ENCODE measurements at regions not wholly inside any gene's neighbourhood (a gene's known extent, or its start where the extent isn't known, plus 50 kb on each side); places are given as distances from the start of the nearest gene placed in this dataset.

DNA sequence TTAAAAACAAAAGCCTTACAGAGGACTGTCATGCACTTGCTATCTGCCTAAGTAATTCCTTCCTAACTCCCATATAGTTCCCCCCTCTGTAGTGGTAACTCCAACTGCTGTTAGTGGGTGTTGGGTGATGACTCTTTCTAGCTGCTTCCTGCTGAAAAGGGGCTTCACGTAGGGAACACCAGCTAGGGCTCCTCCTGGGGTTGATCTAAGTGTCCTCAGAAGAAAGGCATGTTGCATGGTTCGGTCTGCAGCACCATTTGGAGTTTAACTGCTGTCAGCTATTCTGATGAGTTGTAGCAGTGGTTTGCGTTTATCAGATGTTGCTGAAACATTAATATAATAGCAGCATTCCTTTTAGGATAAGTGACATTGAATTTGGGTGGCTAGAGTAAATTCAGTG lies 281.9 kb upstream of the TUSC1 start:
- Histone ChIP-seq H3K4me2 (ENCODE audit: low read length) (no peak overlapping the region), H3K27me3 (ENCODE audit: control insufficient read depth, low read length) (no peaks in the 10 kb centered on the region), H3K27ac (ENCODE audit: low read depth, low read length) (no peak overlapping the region), H3K4me1 (ENCODE audit: control insufficient read depth, low read length) (no peaks in the 10 kb centered on the region), H3F3A (ENCODE audit: control insufficient read depth, insufficient read depth) (no peaks in the 10 kb centered on the region), H3K9me2 (replicated peaks; ENCODE audit: control insufficient read depth, low read length) (no peaks in the 10 kb centered on the region), H4K20me1 (ENCODE audit: control insufficient read depth, insufficient read depth, low read depth, low read length) (no peaks in the 10 kb centered on the region), H3K79me2 (ENCODE audit: control insufficient read depth, low read length) (no peaks in the 10 kb centered on the region), H3K4me3 (ENCODE audit: low read length) (no peak overlapping the region), H3K9me3 (ENCODE audit: control insufficient read depth, insufficient read depth, low read length) (no peaks in the 10 kb centered on the region), H3K36me3 (ENCODE audit: control insufficient read depth, low read length) (no peaks in the 10 kb centered on the region)
- TF ChIP-seq EZH2phosphoT487 (IDR thresholded peaks at IDR 0.05; ENCODE audit: borderline replicate concordance, low read length), result no peak
- TF ChIP-seq, protein P1, sequence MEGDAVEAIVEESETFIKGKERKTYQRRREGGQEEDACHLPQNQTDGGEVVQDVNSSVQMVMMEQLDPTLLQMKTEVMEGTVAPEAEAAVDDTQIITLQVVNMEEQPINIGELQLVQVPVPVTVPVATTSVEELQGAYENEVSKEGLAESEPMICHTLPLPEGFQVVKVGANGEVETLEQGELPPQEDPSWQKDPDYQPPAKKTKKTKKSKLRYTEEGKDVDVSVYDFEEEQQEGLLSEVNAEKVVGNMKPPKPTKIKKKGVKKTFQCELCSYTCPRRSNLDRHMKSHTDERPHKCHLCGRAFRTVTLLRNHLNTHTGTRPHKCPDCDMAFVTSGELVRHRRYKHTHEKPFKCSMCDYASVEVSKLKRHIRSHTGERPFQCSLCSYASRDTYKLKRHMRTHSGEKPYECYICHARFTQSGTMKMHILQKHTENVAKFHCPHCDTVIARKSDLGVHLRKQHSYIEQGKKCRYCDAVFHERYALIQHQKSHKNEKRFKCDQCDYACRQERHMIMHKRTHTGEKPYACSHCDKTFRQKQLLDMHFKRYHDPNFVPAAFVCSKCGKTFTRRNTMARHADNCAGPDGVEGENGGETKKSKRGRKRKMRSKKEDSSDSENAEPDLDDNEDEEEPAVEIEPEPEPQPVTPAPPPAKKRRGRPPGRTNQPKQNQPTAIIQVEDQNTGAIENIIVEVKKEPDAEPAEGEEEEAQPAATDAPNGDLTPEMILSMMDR (IDR thresholded peaks at IDR 0.05; ENCODE audit: low read depth, low read length, poor library complexity, severe bottlenecking), result no peak

DNA sequence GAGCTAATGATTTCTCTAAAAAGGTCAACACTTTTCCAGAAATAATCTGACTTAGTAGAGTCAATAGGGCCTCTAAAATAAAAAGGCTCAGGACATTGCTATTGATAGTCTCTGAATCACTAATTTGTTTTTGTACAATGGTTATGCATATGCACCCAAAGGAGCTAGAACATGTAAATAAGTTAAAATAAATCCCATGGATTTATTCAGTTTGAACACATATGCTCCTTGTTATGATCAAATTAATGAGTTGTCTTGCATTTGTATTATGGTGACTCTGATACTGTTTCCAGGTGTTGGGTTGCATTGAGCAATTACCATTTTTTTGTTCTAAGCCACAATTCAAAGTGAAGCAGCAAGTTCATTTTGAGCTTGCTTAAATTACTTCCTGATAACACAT lies 276.0 kb upstream of the TUSC1 start:
- no peaks in the 10 kb centered on the region for H3K9me2 ChIP-seq (replicated peaks; ENCODE audit: control insufficient read depth, low read length)
- no peaks in the 10 kb centered on the region for H4K20me1 ChIP-seq (ENCODE audit: control insufficient read depth, insufficient read depth, low read depth, low read length)
- H3K79me2 ChIP-seq (ENCODE audit: control insufficient read depth, low read length), result no peaks in the 10 kb centered on the region
- no peaks in the 10 kb centered on the region for H3K4me1 ChIP-seq (ENCODE audit: control insufficient read depth, low read length)
- no peak overlapping the region for H3K4me2 ChIP-seq (ENCODE audit: low read length)
- no peaks in the 10 kb centered on the region for H3F3A ChIP-seq (ENCODE audit: control insufficient read depth, insufficient read depth)
- H3K36me3 ChIP-seq (ENCODE audit: control insufficient read depth, low read length), result no peaks in the 10 kb centered on the region
- TF ChIP-seq EZH2phosphoT487 (IDR thresholded peaks at IDR 0.05; ENCODE audit: borderline replicate concordance, low read length), result no peak
- no peaks in the 10 kb centered on the region; the same call in 1 of the 2 replicates for H3K9me3 ChIP-seq (ENCODE audit: control insufficient read depth, insufficient read depth, low read length)
- H3K4me3 ChIP-seq (ENCODE audit: low read length), result no peak overlapping the region
- no peak overlapping the region for H3K27ac ChIP-seq (ENCODE audit: low read depth, low read length)
- H3K27me3 ChIP-seq (ENCODE audit: control insufficient read depth, low read length), result no peaks in the 10 kb centered on the region

DNA sequence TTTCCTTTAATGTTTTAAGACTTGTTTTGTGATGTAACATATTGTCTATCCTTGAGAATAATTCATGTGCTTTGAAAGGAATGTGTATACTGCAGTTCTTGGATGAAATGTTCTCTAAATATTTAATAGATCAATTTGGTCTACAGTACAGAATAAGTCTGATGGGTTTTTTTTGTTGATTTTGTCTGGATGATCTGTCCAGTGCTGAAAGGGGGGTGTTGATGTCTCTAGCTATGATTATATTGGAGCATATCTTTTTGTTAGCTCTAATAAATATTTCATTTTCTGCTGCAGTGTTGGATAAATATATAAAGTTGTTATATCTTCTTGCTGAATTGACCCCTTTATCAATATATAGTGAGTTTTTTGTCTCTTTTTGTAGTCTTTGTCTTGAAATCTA lies 269.9 kb upstream of the TUSC1 start:
- Histone ChIP-seq H3F3A (ENCODE audit: control insufficient read depth, insufficient read depth) (no peaks in the 10 kb centered on the region), H3K27me3 (ENCODE audit: control insufficient read depth, low read length) (no peaks in the 10 kb centered on the region), H3K27ac (ENCODE audit: low read depth, low read length) (no peak overlapping the region), H3K4me1 (ENCODE audit: control insufficient read depth, low read length) (no peaks in the 10 kb centered on the region), H4K20me1 (ENCODE audit: control insufficient read depth, insufficient read depth, low read depth, low read length) (no peaks in the 10 kb centered on the region), H3K4me3 (ENCODE audit: low read length) (no peak overlapping the region), H3K4me2 (ENCODE audit: low read length) (no peak overlapping the region), H3K36me3 (ENCODE audit: control insufficient read depth, low read length) (no peaks in the 10 kb centered on the region), H3K9me2 (replicated peaks; ENCODE audit: control insufficient read depth, low read length) (no peaks in the 10 kb centered on the region), H3K9me3 (ENCODE audit: control insufficient read depth, insufficient read depth, low read length) (no peaks in the 10 kb centered on the region; the same call in 1 of the 2 replicates), H3K79me2 (ENCODE audit: control insufficient read depth, low read length) (no peaks in the 10 kb centered on the region)
- TF ChIP-seq EZH2phosphoT487 (IDR thresholded peaks at IDR 0.05; ENCODE audit: borderline replicate concordance, low read length), result no peak
- TF ChIP-seq, protein P1 (IDR thresholded peaks at IDR 0.05; ENCODE audit: low read depth, low read length, poor library complexity, severe bottlenecking), result no peak

DNA sequence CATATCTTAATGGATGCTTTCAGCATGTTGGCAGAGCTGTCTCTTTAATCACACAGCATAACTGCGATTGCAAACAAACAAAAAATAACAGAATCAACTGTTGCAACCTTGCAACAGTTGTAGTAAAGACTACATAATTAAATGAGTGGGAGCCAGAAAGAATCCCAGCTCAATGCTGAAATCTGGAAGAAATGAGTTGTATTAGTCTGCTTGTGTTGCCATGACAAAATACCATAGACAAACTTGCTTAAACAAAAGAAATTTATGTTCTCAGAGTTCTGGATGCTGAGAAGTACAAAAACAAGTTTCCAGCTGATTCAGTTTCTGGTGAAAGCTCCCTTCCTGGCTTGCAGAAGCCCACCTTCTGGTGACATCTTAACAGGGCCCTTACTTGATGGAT lies 260.9 kb upstream of the TUSC1 start:
- no peaks in the 10 kb centered on the region for H3K9me3 ChIP-seq (ENCODE audit: control insufficient read depth, insufficient read depth, low read length)

More for the DNA sequence above, 260.9 kb upstream of the TUSC1 start:
- Histone ChIP-seq H3K4me2 (ENCODE audit: low read length) (no peak overlapping the region), H4K20me1 (ENCODE audit: control insufficient read depth, insufficient read depth, low read depth, low read length) (no peaks in the 10 kb centered on the region), H3K4me3 (ENCODE audit: low read length) (no peak overlapping the region), H3K4me1 (ENCODE audit: control insufficient read depth, low read length) (no peaks in the 10 kb centered on the region), H3K79me2 (ENCODE audit: control insufficient read depth, low read length) (no peaks in the 10 kb centered on the region), H3K27ac (ENCODE audit: low read depth, low read length) (no peak overlapping the region), H3F3A (ENCODE audit: control insufficient read depth, insufficient read depth) (no peaks in the 10 kb centered on the region), H3K9me2 (replicated peaks; ENCODE audit: control insufficient read depth, low read length) (no peaks in the 10 kb centered on the region), H3K27me3 (ENCODE audit: control insufficient read depth, low read length) (no peaks in the 10 kb centered on the region), H3K36me3 (ENCODE audit: control insufficient read depth, low read length) (no peaks in the 10 kb centered on the region)
- TF ChIP-seq EZH2phosphoT487 (IDR thresholded peaks at IDR 0.05; ENCODE audit: borderline replicate concordance, low read length), result no peak
- TF ChIP-seq, protein P1 (IDR thresholded peaks at IDR 0.05; ENCODE audit: low read depth, low read length, poor library complexity, severe bottlenecking), result no peak
